Heart right ventricle (tissue), 16 donors: ENCODE measurements at regions not wholly inside any gene's neighbourhood (a gene's known extent, or its start where the extent isn't known, plus 50 kb on each side); places are given as distances from the start of the nearest gene placed in this dataset.

Experiments used
- ATAC-seq, 8 donors: fragments of 200-7000 bp; cut with Tn5 transposase; one replicate each; pipeline ENCODE4 v1.9.1; 2020; ENCODE audit warnings: mild to moderate bottlenecking in 8 of 8, moderate library complexity in 8 of 8, moderate number of reproducible peaks in 1 of 8
- DNase-seq, 2 donors: peaks; one replicate each; pipeline ENCODE4 v3.0.0-alpha.2; 2020
- H3K27ac ChIP-seq, 10 donors: fragments of 200-600 bp; sonication (generic) in 2 of 10; one replicate each; pipeline versions ENCODE4 v1.5.0 to v1.8.0; 2020 to 2022; ENCODE audit warnings: mild to moderate bottlenecking in 3 of 10
- H3K27me3 ChIP-seq, 7 donors: fragments of 200-600 bp; one replicate each; pipeline ENCODE4 v1.8.0; 2021 to 2022; ENCODE audit warnings: mild to moderate bottlenecking in 2 of 7
- H3K36me3 ChIP-seq, 9 donors: fragments of 200-600 bp; sonication (generic) in 1 of 9; one replicate each; pipeline versions ENCODE4 v1.5.0 to v1.8.0; 2020 to 2022; ENCODE audit warnings: mild to moderate bottlenecking in 2 of 9
- H3K4me1 ChIP-seq, 9 donors: fragments of 200-600 bp; sonication (generic) in 1 of 9; one replicate each; pipeline versions ENCODE4 v1.5.0 to v1.8.0; 2020 to 2022; ENCODE audit warnings: mild to moderate bottlenecking in 4 of 9
- H3K4me3 ChIP-seq, 10 donors: fragments of 200-600 bp; sonication (generic) in 2 of 10; one replicate each; pipeline versions ENCODE4 v1.5.0 to v1.8.0; 2020 to 2022; ENCODE audit warnings: mild to moderate bottlenecking in 7 of 10, moderate library complexity in 2 of 10
- H3K9me3 ChIP-seq, 11 donors: fragments of 200-600 bp in 10 of 11; sonication (generic) in 2 of 11; one replicate each; pipeline versions ENCODE4 v1.5.0 to v1.8.0; 2013 to 2022; ENCODE audit warnings: mild to moderate bottlenecking in 2 of 11, control low read depth in 1 of 11, moderate library complexity in 1 of 11
- WGBS, 2 donors: extraction: QIAGEN DNeasy Blood & Tissue Kit; methylation state at CpG; one replicate each; pipeline ENCODE4 v1.1.7; 2013; ENCODE audit warnings: inconsistent platforms in 1 of 2; 5-methylcytosine and 5-hydroxymethylcytosine counted together
- intact Hi-C, 10 donors: fragments of 100-400 bp; cut with DNase I; formaldehyde crosslinking; loops; one replicate each; pipeline versions ENCODE4 v1.11.1 to v1.14.2; 2022
- TF ChIP-seq, protein P1 (sequence below), 9 donors: fragments of 200-600 bp; sonication (generic) in 2 of 9; IDR thresholded peaks; one replicate each; pipeline versions ENCODE4 v1.5.0 to v1.8.0; 2021 to 2022; ENCODE audit warnings: antibody characterized with exemption in 9 of 9, mild to moderate bottlenecking in 5 of 9, moderate library complexity in 1 of 9
- donor health status: Arrhythmogenic right ventricular cardiomyopathy.
- donor health status: ischemic (EF 13 %, LVEDD 7.1; RV severe dilation, severe dysfunction).
- donor health status: healthy with polysubstance abuse.
- donor health status: DM: no; HTN: yes; CAD: no.
- donor health status: DM: no; HTN: no; CAD: no.
- donor health status: ischemic (EF 25% LVEDD 6.9; RV normal size, moderate dysfunction).
- donor health status: ischemic (EF 25% LVEDD 5.7; RV mildly dilated, moderate dysfunction).
- donor health status: healthy.
- donor health status: DM: yes; HTN: yes; CAD: no.
- donor health status: Ischemic cardiomyopathy.
- donor health status: ischemic (EF 35%, LVEDD 5.7; RV mildly dilated, moderate dysfunction).
- donor health status: nonischemic (EF 11% LVEDD 7.7; RV severe dilation, severe dysfunction).
- donor health status: DM: yes; HTN: yes; CAD: no.
- donor health status: PGD.
- donor health status: ischemic (EF 29% LVEDD 5.4; RV normal size, mild dysfunction).
- donor health status: nonischemic (EF 23%, LVEDD 6.1; RV moderate dilation, normal function).

DNA sequence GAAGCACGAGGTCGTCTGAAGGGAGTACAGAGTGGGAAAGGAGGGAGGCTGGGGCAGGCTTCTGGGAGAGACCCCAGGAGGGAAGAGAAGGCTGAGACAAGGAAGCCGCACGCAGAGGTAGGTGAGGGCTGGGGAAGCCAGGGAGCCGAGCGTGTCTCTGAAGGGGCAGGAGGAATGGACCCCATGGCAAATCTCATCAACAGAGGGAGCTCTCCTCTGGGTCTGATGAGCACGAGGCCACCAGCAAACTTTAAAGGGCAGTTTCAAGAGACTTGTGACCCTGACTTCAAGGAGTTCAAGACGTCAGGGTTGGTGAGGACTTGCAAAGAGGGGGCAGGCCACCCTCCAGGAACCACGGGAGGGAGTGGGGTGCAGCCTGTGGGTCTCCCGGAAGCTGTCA, 326.2 kb upstream of the IRX2 start:
- DNase-seq: no peak
- Histone ChIP-seq H3K27me3 (peaks cover 0 to 6% (median 0%) of the 10 kb centered on the region in 7 donors), H3K27ac (no peak overlapping the region), H3K4me1 (no peaks in the 10 kb centered on the region), H3K36me3 (no peaks in the 10 kb centered on the region), H3K4me3 (no peak overlapping the region), H3K9me3 (peaks cover 0 to 41% (median 5%) of the 10 kb centered on the region in 11 donors)
- intact Hi-C loops: no loop called here
- no peak for ATAC-seq
- TF ChIP-seq, protein P1, sequence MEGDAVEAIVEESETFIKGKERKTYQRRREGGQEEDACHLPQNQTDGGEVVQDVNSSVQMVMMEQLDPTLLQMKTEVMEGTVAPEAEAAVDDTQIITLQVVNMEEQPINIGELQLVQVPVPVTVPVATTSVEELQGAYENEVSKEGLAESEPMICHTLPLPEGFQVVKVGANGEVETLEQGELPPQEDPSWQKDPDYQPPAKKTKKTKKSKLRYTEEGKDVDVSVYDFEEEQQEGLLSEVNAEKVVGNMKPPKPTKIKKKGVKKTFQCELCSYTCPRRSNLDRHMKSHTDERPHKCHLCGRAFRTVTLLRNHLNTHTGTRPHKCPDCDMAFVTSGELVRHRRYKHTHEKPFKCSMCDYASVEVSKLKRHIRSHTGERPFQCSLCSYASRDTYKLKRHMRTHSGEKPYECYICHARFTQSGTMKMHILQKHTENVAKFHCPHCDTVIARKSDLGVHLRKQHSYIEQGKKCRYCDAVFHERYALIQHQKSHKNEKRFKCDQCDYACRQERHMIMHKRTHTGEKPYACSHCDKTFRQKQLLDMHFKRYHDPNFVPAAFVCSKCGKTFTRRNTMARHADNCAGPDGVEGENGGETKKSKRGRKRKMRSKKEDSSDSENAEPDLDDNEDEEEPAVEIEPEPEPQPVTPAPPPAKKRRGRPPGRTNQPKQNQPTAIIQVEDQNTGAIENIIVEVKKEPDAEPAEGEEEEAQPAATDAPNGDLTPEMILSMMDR (IDR thresholded peaks at IDR 0.05): no peak
- WGBS, 2 donors: 60 to 64% methylated on average over 10 of the region's 10 CpGs

DNA sequence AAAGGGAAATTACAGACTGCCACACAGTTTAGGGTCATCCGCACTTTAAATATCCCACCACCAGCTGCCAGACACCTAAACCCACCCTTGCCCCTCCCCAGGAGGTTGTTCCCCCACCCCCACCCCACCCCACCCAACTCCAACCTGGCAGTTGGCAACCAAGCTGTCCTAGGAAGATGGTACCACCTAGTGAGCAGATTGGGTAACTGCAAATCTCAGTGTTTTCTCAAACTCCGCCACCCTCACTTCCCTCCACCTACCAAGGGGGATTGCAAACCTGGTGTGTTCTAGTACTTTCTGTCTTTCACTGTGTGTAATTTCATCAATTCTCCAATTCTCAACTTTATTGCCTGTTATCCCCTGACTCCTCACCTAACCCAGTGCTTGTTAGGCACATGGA, 323.8 kb upstream of the IRX2 start:
- H3K27ac ChIP-seq: no peak overlapping the region
- H3K9me3 ChIP-seq: peaks cover 0 to 59% (median 9%) of the 10 kb centered on the region in 11 donors
- no peak for ATAC-seq
- intact Hi-C loops: no loop called here
- TF ChIP-seq, protein P1 (IDR thresholded peaks at IDR 0.05): no peak
- H3K27me3 ChIP-seq: peaks cover 0 to 6% (median 0%) of the 10 kb centered on the region in 7 donors
- H3K4me3 ChIP-seq: no peak overlapping the region
- no peaks in the 10 kb centered on the region for H3K4me1 ChIP-seq
- no peak for DNase-seq
- 46 to 47% methylated on average over 2 of the region's 2 CpGs for WGBS, 2 donors
- no peaks in the 10 kb centered on the region for H3K36me3 ChIP-seq

DNA sequence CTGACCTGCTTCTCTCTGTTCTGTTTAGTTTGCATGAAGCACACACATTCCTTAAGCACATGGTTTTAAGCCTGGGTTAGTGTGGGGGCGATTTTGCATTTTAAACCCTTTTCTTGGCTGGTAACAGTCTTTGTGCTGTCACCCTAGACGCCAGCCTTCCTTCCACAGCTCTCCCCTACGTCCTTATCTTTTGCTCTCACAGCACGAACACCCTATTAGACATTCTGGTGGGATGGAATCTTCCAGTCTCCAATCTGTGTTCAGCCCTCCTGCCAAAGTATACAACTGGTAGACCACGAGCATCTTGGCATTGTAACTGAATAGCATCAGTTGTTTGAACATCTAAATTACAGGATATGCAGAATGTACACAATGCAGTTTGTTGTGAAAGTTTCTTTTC, 316.9 kb upstream of the IRX2 start:
- Histone ChIP-seq H3K27ac (no peak overlapping the region), H3K9me3 (peaks cover 0 to 34% (median 4%) of the 10 kb centered on the region in 11 donors), H3K4me1 (no peaks in the 10 kb centered on the region), H3K36me3 (no peaks in the 10 kb centered on the region), H3K4me3 (no peak overlapping the region), H3K27me3 (peaks cover 0 to 2% (median 0%) of the 10 kb centered on the region in 7 donors)
- no peak for DNase-seq
- TF ChIP-seq, protein P1 (IDR thresholded peaks at IDR 0.05): no peak
- 19 to 22% methylated on average over 5 of the region's 5 CpGs for WGBS, 2 donors
- ATAC-seq: no peak
- intact Hi-C loops: no loop called here

DNA sequence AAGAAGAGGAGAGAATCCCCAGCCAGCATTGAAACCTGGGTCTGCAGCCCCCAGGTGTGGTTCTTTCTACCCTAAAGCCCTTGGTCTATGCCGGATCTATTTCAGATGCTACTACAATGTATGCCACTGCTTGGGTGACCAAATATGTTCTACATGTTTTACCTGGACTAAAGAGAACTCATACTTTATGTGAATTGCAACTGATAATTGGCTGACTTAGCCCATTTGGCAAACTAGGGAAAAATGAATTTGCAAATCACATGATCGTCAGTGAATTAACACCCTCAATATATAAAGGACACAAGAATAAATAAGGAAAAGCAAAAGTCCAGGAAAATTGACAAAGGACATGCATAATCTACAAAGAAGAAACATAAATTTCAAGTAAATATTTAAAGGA, 308.8 kb upstream of the IRX2 start:
- H3K9me3 ChIP-seq: peaks cover 0 to 58% (median 4%) of the 10 kb centered on the region in 11 donors
- no peak for ATAC-seq
- WGBS, 2 donors: 93 to 99% methylated on average over 2 of the region's 2 CpGs

More for the DNA sequence above, 308.8 kb upstream of the IRX2 start:
- H3K4me1 ChIP-seq: no peaks in the 10 kb centered on the region
- H3K27ac ChIP-seq: no peak overlapping the region
- H3K36me3 ChIP-seq: no peaks in the 10 kb centered on the region
- TF ChIP-seq, protein P1 (IDR thresholded peaks at IDR 0.05): no peak
- no peak for DNase-seq
- no peak overlapping the region for H3K4me3 ChIP-seq
- peaks cover 0 to 11% (median 4%) of the 10 kb centered on the region in 7 donors for H3K27me3 ChIP-seq
- intact Hi-C loops: no loop called here
